Kasumi-1 (cell line): ENCODE measurements at regions not wholly inside any gene's neighbourhood (a gene's known extent, or its start where the extent isn't known, plus 50 kb on each side); places are given as distances from the start of the nearest gene placed in this dataset.
A peak's percentile ranks its signal among the peaks of the same experiment; 100 is the strongest.
"Not testable (repeated sequence)": the region's sequence is repeated elsewhere in the genome, so short reads cannot be mapped to it uniquely, and the experiment has no call there.

Source experiments
- DNase-seq, 2 experiments: peaks; one replicate each; lab custom pipeline; 2025; lab: John Stamatoyannopoulos, UW

- peak in 1 of 2 experiments; percentile 5 for DNase-seq
Measured at GRCh38 chr7:17093461-17093860, 205.0 kb upstream of the AHR start.

GRCh38 chr7:17094963-17095574 lies 203.4 kb upstream of the AHR start:
- DNase-seq = no peak

DNA sequence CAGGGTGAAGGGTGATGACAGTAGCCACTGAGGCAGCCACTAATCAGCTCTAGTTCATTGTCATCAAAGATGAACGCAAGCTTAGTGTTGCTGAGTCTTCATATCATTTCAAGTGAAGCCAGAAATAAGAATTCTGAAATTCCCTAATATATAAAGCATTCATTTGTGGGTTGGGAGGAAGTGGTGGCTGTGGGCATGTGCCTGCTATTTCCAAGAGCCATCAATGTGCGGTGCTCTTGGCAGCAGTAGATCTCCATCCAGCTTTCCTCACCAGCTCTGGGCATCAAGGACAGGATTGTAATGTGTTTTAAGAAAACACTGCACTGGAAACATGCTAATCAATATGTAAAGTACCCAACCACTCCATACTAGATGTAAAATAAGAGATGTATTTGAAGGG lies 202.5 kb upstream of the AHR start:
- DNase-seq = no peak

- no peak for DNase-seq
Measured at GRCh38 chr7:17097668-17098297, 200.7 kb upstream of the AHR start.

- no peak for DNase-seq
Measured at GRCh38 chr7:17098515-17098914, 199.9 kb upstream of the AHR start.

GRCh38 chr7:17099083-17099973 lies 199.1 kb upstream of the AHR start:
- no peak for DNase-seq

- DNase-seq = not testable (repeated sequence)
Measured at GRCh38 chr7:17099974-17100509, 198.4 kb upstream of the AHR start.

- DNase-seq = no peak
Measured at GRCh38 chr7:17101207-17101696, 197.2 kb upstream of the AHR start.

DNA sequence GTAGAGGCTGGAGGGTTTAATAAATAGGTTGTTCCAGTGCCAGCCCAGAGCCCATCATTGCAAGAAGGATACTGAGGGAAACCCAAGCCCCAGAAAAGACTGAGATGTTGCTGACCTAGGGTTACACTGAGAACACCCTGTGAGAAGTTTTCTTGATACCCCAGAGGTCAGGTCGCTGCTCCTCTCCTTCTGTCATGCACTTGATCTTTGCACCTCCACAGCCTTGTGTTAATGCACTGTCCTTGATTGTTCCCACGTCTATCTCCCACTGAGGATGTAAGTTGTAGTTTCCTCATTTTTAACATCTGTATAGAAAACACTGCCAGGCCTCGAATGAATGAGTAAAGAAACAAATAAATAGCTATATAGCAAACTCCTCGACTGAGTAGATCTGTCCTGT lies 195.3 kb upstream of the AHR start:
- DNase-seq = no peak

DNA sequence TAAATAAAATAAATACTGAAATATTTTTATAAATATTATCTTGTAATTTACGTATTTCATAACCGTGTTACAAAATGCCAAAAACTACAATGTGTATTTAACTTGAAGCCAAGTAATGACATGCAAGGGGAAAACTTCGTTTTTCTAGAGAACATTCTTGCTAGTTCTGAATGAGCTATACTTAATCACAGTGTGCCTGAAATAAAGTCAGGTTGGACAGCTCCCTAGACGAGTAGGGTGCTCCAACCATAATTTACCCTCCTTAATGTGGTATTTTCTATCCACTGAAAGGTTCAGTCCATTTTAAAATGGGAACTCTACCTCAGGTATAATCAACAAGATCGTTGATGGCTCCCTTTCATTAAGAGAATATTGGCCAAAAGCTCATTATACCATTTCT lies 194.5 kb upstream of the AHR start:
- DNase-seq = no peak

DNA sequence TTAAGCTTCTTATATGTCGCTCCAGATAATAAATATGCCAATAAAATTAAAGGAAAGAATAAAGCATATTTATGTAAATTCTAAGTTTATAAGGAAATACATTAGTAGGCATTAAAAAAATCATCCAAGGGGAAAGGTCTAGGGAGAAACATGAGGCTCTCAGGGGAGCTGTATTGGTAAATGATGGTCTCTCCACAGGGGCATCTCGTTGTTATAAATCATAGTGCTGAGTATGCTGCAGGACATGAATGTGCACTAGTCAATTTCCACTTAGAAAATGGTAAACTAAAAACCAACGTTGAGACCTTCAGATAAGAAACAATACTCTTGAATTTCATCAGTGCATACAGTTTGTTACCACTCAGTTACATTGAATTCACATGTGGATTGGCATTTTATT lies 194.0 kb upstream of the AHR start:
- no peak for DNase-seq

GRCh38 chr7:17105701-17106100 lies 192.8 kb upstream of the AHR start:
- DNase-seq = no peak

DNA sequence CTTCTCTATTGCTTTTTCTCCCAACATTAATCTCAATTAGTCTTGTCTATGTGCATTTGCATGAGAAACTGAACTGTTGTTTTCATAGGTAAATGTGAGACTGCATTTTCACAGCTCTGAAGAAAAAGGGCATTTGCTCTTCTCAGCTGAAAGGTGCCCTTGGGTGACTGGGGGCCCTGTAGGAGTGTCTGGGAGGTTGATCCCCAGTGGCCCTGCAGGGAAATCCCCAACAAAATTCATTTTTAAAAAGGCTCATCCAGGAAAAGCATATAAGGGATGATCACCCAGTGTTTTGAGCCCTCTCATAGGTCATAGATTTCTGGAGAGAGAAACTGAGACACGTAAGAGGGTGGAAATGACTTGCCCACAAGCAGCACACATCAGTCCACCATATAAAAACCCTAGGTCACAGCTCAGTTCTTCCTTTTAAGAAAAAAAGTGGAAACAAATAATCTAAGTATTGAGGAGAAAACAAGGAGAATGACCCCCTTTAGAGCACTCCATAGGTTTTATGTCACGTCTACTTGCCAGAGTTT lies 190.3 kb upstream of the AHR start:
- no peak for DNase-seq

- DNase-seq = no peak
Measured at GRCh38 chr7:17109020-17109419, 189.4 kb upstream of the AHR start.

DNA sequence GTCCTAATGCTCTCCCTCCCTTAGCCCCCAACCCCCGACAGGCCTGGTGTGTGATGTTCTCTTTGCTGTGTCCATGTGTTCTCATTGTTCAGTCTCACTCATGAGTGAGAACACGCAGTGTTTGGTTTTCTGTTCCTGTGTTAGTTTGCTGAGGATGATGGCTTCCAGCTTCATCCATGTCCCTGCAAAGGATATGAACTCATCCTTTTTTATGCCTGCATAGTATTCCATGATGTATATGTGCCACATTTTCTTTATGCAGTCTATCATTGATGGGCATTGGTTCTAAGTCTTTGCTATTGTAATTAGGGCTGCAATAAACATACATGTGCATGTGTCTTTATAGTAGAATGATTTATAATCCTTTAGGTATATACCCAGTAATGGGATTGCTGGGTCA lies 184.7 kb upstream of the AHR start:
- DNase-seq = not testable (repeated sequence)

- no peak for DNase-seq
Measured at GRCh38 chr7:17118412-17118811, 180.0 kb upstream of the AHR start.

- DNase-seq = peak in 1 of 2 experiments; percentile 1
Measured at GRCh38 chr7:17120756-17121155, 177.7 kb upstream of the AHR start.

GRCh38 chr7:17121671-17122070 lies 176.8 kb upstream of the AHR start:
- DNase-seq = no peak

GRCh38 chr7:17123020-17123419 lies 175.4 kb upstream of the AHR start:
- DNase-seq = peak; percentile 60 to 61

GRCh38 chr7:17126413-17127268 lies 171.8 kb upstream of the AHR start:
- DNase-seq = no peak

DNA sequence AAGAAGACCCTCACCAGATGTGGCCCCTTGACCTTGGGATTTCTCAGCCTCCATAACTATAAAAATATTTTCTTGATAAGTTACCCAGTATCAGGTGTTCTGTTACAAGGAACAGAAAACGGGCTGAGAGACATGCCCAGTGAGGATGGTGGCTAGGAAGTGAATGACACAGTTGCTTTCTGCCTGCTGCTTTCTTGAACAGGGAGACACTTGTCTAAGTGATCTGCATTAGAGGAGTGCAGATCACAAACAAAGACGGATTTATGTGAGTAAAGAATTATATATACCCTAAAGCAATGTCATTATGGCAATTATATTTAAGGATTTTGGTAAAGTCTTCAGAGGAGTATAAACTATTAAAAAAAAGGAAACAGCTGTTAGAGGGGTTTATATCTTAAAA lies 169.2 kb upstream of the AHR start:
- DNase-seq = no peak
